NCI-H2196 treated with DMSO at 0.1 percent for 48 hours (cell line): ENCODE measurements at regions not wholly inside any gene's neighbourhood (a gene's known extent, or its start where the extent isn't known, plus 50 kb on each side); places are given as distances from the start of the nearest gene placed in this dataset.
"Not testable (repeated sequence)": the region's sequence is repeated elsewhere in the genome, so short reads cannot be mapped to it uniquely, and the experiment has no call there.

Experiments used
- DNase-seq: peaks from one replicate; lab custom pipeline; 2025; ENCODE audit not compliant: unreplicated experiment; lab: John Stamatoyannopoulos, UW

DNA sequence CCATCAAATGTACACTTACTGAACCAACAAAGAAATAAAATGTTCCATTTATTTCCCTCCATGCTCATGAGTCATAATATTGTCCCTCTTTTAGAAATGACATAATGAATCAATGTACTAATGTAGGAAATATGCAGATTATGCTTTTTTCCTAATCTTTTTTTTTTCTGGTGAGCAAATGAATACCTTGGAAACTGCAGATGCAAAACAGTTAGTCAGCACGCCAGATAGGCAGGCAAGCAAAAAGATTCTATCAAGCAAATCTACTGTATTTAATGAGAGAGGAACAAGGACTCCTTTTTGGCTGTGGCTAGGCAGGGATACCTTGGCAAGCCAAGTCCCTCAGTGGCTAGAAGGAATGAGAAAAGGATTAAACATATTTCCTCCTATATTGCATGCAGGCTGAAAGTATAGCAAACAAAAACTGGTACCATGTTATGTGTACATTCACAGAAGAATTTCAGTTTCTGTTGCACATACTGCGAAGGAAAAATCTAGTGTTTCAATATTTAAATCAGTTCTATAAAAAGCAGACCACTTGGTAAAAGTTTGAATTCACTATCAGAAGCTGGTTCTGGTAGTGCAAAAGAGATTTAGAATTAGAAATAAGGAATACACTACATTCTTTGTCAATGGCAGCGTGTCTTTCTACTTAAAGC lies 605.4 kb downstream of the TLE1 start:
- DNase-seq = no peak

DNA sequence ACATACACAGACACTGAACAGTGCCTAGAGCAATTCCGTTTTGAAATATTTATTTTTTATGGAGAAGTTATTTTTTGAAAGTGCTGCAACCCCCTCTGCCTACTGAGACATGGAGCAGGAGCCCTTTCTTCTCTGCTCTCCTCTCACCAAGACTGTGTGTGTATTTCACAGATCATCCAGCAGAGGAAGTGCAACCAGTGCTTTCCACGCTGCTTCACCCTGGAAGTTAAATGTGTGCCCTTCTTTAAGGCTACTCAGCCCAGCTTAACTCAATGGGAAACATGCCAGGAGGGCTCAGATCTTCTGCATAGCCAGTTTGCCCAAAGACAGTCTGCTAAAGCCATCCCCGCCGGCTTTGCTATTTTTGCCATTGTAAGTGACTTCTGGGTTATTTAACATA lies 606.3 kb downstream of the TLE1 start:
- no peak for DNase-seq

DNA sequence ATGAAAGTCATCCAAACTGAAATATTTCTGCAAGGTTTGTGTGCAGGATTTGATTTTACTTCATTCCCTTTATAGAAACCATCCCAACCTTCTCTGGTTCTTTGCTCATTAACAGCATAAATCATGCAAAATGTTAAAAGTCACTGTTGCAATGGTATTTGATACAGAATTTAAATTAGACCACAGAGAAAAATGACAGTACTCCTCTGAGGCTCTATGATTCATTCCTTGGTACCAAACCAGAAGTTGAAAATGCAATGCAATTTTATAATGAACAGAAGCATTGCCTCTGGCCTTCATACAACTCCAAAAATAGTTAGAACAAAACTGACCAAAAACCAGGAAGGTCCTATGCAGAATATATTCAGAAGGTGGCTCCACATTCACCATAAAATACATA lies 607.1 kb downstream of the TLE1 start:
- no peak for DNase-seq

DNA sequence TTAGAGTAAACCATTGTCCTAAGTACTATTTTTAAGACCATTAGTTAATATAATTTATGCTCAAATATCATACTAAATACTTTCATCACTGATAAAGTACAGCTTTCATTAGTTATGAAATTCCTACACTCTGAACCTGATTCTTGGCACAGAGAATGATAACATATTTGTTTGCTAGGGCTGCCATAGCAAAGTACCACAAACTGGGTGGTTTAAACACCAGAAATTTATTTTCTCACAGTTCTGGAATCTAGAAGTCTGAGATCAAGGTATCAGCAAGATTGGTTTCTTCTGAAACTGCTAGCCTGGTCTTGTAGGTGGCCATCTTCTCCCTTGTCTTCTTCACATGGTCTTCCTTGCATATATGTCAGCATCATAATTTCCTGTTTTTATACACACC lies 608.4 kb downstream of the TLE1 start:
- DNase-seq = no peak

DNA sequence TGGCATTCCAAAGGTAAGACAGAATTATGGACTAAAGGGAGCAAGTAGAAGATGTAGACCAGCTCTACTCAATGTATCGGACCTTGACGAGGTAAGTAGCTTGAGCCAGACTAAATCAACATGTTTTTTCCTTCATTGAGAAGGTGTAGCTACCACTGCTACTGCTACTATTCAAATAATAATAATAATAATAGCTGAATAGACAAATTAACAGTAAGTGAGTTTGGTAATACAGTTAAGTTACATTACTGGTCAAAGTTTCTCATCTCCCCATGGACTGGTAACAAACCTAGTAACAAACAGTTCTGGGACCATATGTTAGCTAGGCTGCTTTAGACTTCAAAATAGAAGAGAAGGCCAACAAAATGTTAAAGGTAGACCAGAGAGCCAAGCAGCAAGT lies 609.2 kb downstream of the TLE1 start:
- DNase-seq = no peak

DNA sequence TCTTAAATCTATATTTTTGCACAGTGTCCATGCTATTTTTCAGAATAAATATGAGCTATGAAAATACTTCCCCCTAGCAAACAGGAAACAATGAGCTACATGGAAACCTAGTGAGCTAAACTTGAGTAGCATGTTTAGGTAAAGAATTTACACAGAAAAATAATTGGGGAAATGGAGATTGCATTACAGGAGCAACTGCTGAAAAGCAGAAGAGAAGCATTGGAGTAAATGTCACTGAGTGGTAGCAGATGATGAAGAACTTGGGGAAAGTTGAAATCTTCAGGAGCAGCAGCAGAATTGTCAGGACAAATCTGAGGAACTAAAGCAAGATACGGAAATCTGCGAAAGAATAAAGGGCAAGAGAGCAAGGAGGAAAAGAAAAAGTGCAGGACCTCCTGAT lies 610.3 kb downstream of the TLE1 start:
- no peak for DNase-seq

DNA sequence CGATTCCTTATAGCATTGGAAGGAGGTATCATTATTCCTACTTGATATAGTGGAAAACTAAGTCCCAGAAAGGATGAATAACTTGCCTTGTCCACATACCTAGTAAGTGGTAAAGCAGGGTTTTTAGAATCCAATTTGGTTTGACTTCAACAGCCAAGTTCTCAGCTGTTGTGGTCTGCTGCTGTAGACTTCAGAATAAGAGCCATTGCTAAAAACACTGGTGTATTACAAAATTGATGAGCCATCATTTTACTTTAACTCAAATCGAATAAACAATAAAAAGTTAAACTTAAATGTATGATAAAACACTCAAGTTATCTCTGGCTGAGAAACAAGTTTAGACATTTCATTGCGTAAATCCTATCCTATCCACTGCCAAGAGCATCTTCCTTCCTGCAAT lies 610.8 kb downstream of the TLE1 start:
- no peak for DNase-seq

DNA sequence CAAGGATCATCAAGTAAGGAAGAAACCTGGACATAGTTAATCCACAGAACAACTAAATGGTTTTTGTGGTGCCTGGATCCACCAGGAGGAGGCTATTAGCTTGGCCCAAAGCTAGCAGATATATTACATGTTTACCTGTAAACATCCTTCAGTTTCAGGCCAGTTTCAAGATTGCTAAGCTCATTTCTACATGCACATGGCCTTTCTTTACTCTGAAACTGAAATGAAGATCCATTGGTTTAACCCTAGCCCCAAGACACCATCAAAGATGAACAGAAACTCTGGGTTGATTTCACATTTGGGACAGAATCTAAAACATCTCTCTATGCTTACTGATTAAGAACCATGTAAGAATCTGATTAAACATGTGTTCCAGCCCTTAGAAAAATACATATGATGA lies 611.8 kb downstream of the TLE1 start:
- DNase-seq = no peak

DNA sequence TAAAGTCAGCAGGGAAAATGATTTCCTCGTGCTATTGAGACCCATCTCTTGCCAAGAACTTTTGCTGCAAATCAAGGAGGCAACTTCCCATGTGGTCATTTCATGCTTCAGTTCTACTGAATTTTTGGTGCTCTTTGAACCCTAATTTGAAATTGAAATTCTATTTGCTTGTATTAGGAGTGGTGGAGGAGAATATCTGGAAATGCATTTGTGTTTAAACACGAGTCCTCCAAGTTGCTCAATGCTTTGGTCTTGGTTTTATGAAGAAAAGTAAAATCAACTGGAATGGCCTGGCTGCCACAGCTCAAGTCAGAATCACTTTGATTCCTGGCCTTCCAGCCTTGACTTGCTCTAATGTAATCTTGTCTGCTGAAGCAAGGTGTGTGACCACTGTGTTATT lies 613.2 kb downstream of the TLE1 start:
- DNase-seq = no peak

DNA sequence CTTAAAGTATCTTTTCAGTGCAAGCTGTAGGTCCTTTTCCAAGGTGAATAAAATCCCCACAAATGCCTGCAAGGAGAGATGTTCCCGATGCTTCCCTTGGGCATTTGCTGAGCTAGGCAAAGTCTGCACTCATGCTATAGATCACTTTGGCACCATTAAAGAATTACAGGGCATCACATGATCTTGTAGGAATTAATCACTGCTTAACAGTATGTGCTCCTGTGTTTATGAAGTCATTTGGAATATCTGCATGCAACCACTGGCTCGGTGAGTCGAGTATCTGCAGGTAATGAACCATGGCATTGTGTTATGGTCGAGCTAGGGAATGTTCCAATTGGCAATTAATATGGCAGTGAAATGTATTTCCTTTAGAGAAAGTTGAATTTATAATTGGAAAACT lies 615.1 kb downstream of the TLE1 start:
- DNase-seq = no peak

DNA sequence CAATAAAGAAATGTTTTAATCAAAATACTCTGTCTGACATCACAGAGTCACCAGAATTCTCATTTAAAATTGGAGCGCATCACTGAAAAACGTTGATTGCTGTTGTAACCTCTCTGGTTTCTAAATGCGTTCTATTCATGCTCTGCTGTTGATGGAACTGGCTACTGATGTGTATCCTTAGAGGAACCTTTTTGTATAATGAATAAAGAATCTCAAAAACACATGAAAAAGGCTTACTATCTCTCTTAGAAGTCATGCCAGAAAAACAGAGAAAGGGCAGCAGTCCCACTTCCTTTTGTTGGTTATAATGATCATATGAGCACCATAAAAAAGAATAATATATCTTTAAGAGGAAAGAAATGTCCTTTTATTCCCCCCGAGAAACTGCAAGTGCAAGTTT lies 615.5 kb downstream of the TLE1 start:
- no peak for DNase-seq

DNA sequence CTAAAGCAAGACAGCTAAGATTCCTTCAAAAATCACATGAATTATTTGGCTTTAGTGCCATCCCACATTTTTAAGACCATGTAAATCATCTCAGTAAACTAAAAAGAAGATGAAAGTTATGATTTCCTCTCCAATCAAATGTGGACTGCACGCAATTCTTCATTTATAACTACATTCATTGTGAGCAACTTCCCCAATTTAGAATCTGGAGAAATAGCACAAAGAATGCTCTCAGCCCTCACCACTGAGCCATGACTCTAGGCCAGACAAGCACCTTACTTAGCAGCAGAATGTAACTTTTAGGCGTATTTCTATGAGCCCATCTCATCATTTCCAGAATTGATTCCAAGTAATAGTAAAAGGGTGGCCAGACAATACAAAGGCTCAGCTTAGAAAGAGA lies 616.6 kb downstream of the TLE1 start:
- no peak for DNase-seq

DNA sequence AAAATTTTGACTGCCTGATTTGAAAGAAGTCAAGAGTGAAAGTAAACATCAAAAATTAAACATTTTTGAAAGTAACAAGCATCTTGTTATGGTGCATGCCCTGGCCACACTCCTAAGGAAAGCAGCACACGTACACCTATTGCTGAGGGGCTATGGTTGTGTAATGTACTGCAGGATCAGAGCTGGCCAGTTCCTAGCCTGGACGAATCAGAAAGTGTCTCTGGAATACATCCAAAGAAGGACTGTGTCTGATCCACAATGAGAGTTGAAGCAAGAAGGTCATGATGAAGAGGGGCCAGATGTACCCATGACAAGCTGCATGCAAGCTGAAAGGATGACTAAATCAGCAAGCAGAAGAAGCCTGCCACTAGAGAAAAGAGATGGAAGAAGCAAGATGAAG lies 618.2 kb downstream of the TLE1 start:
- DNase-seq = no peak

DNA sequence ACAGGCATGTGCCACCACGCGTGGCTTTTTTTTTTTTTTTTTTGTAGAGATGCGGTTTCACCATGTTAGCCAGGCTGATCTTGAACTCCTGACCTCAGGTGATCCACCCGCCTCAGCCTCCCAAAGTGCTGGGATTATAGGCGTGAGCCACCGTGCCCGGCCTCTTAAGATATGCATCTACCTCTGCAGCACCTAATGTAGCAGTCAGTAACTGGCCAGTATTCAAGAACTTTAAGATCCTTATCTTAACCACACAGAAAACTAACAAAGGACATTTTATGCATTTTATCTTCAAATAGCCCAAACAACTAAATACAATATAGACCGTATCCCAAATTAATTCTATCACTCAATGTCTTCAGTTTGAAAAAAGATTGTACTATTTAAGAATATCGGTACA lies 618.7 kb downstream of the TLE1 start:
- DNase-seq = no peak

DNA sequence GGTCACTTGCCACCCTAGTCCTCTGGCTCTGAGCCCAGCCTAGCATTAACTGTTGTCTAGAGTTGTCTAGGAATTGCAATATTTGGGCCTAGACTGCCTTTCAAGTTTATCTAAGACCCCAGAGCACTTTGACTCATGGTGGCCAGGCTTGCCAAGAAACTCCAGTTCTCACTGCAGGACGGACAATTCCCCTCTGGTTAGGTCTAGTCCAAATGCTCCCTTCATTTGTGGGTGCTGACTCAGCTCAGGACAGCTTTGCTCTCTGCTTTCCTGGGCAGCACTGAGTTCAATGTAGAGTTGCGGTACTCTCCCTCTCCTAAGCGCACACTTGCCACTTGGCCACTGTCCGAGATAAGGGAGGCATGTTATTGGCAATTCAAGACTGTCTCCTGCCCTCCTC lies 619.4 kb downstream of the TLE1 start:
- no peak for DNase-seq

DNA sequence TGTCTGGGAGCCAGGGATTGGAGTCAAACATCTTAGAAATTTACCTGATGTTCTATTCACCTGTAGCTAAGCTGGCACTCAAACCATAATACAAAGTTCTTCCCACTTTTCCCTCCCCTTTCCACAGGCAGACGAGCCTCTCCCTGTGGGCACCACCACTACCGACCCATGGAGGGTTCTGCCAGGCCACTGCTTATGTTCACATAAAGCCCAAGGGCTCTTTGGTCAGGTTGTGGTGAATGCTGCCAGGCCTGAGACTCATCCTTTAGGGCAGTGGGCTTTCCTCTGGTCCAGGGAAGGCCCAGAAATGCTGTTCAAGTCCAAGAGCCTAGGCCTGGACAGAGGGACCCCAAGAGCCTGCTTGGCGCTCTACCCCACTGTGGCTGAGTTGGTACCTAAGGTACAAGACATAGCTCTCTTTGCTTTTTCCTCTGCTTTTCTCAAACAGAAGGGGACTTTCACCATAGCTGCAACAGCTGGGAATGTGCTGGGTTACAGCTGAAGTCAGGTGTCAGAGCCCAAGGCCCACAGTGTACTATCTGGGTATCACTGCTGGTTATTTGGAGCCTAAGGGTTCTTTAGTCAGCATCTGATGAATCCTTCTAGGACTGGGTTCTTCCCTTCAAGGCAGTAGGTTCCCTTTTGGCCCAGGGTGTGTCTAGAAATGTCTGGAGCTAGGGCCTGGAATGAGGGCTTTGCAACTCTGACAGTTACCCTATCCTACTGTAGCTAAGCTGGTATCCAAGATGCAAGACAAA lies 620.1 kb downstream of the TLE1 start:
- DNase-seq = no peak

DNA sequence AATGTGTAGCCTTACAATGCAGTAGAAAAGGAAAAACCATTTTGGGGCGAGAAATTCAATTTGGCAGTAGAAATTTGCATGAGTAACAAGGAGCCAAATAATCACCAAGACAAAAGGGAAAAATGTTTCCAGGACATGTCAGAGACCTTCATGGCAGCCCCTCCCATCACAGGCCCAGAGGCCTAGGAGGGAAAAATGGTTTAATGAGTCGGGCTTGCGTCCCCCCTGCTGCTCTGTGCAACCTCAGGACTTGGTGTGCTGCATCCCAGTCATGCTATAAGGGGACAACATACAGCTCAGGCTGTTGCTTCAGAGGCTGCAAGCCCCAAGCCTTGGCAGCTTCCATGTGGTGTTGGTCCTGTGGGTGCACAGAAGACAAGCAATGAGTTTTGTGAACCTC lies 626.4 kb downstream of the TLE1 start:
- not testable (repeated sequence) for DNase-seq

DNA sequence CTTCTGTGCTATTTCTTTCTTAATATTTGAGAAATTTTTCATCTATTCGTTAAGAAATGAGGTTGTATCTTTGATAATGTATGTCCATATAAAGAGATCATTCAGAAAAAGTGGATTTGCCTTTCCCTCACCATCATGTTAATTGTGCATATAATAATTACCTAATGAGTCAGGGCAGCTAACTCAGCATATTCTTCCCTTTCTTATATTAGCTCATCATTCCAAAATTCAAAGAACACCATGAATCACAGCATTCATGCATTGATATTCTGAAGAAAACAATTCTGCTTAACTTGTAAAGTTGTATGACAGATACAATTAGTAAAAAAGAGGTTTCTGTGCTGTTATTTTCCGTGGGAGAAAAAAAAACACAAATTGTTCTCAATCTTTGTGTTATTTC lies 630.6 kb downstream of the TLE1 start:
- DNase-seq = no peak

DNA sequence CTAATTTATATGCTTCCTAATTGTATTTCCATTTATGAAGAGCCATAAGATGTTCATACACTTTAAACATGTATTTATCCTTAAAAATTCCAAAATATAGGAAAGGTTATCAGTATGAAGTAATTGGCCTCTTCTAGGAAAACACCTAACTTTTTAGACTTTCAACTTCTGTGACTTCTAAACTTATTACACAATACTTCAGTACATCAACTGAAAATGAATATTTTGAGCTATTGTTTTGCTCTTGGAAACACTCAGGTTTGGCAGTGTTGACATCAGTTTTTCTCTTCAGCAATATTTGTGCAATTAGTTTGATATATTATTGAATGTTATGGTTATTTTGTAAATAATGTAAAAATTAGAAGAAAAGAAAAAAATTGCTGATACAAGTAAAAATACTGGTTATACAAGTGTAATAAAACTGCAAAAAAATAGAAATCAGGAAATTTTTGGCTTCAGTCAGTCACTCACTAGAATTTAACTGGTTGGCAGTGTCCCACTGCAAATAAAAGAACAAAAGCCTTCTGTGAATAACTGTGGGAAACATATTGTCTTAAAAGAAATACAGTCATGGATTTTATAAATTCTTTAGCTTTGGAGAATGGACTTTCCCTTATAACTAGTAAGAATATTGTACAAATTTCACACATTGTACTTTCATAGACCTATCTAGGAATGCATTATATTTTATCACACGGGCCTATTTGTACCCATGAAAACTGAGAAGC lies 635.9 kb downstream of the TLE1 start:
- DNase-seq = no peak

DNA sequence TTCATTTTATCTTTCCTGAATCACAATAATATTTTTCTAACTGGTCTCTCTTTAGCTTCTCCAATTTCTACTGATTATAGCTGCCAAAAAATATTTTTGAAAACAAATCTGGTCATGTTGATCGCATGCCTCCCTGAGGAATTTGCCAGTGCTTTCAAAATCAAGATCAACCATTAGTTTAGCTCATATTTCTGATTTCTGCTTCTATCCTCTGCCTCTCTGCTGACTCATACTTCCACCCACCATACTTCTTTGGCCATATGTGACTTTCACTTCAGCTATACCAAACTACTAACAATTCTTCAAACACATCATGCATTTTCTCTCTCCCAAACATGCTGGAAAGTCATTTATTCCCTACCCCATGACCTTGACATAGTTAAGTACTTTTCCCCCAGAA lies 636.5 kb downstream of the TLE1 start:
- DNase-seq = no peak

DNA sequence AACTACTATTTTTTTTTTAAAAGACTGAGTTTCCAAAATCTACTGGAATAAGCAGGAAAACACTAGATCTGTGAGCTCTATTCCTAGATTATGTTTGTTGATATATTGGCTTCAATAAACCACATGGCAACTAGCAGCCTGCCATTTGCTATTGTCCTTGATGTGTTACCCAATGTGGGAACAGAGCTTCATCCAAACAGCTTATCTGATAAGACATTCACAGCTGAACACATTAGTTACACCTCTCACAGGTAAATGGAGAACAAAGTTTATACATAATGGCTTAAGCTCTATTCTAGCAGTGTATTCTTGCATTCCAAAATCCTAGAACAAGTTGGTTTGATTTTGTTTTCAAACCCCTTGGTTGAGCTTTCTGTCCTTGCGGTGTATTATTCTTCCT lies 642.1 kb downstream of the TLE1 start:
- DNase-seq = no peak

DNA sequence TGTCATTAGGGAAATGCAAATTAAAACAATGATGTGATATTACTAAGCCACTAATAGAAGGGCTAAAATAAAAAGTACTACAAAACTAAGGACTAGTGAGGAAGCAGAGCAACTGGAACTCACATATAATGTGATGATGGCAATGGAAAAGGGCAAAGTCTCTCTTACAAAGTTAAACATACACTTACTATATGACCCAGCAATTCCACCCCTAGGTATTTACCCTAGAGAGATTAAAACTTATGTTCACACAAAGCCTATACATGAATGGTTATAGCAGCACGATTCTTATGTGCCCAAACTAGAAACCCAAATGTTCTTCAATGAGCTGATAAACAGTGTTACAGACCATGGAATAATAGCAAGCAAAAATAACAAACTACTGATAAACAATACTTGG lies 643.7 kb downstream of the TLE1 start:
- no peak for DNase-seq
